HG02885 (cell line): ENCODE measurements at regions not wholly inside any gene's neighbourhood (a gene's known extent, or its start where the extent isn't known, plus 50 kb on each side); places are given as distances from the start of the nearest gene placed in this dataset.
"Not testable (repeated sequence)": the region's sequence is repeated elsewhere in the genome, so short reads cannot be mapped to it uniquely, and the experiment has no call there.

Experiments
- ATAC-seq: cut with Tn5 transposase; IDR thresholded peaks from one replicate; pipeline ENCODE4 v1.9.1; 2021; ENCODE audit warnings: mild to moderate bottlenecking; ENCODE audit not compliant: unreplicated experiment, poor library complexity

DNA sequence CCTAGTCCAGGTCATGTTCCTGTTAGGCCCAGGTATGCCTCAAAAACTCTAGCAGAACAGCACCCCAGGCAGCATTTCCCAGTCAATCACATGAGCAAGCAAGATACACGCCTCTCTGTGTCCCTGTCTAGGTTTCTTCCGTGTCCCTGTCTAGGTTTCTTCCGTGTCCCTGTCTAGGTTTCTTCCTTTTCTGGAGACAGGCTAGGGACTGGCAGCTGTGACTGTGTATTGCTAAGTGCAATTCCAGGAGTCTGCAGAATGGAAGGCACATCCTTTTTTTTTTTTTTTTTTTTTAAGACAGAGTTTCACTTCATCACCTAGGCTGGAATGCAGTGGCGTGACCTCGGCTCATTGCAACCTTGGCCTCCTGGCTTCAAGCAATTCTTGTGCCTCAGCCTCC is 77.6 kb downstream of the SETD4 start:
- no peak for ATAC-seq

GRCh38 chr21:35981514-35982070 is 78.7 kb downstream of the SETD4 start:
- ATAC-seq, result no peak

DNA sequence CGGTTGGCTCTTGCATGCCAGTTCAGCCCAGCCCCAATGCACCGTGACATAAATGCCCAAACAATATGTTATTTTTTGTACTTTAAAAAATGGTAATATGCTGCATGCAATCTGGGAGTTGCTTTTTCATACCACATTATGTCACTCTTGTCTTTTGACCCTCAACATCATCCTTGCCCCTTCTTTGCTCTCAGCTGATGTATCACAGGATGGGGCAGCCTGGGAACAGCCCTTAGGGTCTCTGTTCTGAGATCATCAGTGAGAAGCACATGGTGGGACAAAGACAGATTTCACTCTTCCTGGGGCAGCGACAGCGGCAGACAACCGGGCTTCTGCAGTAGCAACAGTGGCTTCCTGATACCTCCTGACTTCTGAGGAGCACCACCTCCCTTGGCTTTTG is 79.5 kb downstream of the SETD4 start:
- ATAC-seq, result no peak

DNA sequence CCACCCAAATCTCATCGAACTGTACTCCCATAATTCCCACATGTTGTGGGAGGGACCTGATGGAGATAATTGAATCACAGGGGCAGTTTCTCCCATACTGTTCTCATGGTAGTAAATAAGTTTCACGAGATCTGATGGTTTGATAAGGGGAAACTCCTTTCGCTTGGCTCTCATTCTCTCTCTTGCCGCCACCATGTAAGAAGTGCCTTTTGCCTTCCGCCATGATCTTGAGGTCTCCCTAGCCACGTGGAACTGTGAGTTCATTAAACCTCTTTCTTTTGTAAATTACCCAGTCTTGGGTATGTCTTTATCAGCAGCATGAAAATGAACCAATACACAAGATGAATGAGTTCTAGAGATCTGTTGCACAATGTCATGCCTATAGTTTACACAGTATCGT is 82.5 kb downstream of the SETD4 start:
- not testable (repeated sequence) for ATAC-seq

GRCh38 chr21:35976929-35977328 is 83.4 kb downstream of the SETD4 start:
- ATAC-seq, result no peak

DNA sequence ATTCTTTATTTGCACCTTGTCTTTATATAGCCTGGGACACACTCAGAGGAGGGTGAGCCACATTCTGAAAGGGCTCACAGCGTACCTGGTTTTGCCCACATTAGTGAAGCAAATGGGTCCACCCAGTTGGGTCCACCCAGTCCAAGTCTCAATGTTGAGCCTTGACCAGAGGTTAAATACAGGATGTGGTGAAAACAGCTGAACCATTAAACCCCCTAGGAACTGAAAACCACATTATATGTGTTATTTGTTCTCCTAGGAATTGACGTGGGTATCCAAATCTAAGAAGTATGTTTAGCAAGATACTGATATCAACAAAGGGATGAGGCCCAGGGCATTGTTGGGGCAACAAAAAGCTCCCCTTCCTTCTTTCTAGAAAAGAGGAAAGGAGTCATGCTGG is 83.8 kb downstream of the SETD4 start:
- no peak for ATAC-seq

DNA sequence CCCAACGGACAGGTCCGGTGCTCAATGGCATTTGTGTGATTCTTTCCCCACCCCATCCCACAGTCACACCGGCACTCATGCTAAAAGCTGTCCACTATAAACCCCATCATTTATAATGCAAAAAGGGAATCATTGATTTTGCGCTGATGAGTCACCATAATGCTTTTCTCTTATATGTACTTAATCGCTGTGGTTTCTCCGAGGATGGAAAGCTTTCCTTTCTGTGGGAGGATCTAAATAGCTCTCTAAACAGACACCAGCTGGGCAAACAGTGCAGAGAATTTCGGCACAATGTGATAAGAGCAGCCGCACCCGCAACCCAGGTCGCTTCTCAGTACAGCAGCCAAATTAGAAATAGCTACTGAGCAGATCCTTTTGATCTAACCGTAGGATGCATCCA is 85.6 kb downstream of the SETD4 start:
- no peak for ATAC-seq

DNA sequence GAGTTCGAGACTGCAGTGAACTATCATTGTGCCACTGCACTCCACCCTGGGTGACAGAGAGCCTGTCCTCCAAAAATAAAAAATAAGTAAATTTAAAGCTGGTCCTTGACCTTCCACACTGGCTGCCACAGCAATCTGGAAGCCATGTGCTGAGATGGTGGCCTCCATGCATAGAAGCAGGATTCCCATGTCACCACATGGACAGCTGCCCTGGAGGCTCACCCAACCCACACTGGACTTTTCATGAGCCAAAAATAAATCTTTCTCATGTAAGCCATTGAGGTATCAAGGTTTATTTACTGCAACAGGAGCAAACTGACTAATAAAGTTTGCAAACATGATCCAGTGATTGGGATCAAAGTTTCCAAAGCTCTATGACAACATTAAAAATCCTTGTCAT is 88.5 kb downstream of the SETD4 start:
- ATAC-seq, result no peak

DNA sequence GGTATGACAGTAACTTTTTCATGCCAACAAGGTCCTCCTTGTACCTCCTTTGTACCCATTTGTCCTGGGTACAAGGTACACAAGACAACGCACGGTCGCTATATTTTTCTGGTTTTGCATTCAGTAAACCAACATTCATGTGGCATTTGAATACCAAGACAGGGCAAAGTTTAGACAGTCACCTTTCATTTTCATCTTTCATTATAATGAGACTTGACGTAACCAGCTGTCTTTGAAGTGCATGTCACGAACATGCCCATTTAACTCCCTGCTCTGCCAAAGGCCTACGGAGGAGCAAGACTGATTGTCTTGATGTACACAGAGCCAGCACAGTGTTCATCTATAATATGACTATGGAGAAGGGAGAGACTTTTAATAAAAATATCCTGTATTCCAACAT is 91.0 kb downstream of the SETD4 start:
- ATAC-seq, result no peak

DNA sequence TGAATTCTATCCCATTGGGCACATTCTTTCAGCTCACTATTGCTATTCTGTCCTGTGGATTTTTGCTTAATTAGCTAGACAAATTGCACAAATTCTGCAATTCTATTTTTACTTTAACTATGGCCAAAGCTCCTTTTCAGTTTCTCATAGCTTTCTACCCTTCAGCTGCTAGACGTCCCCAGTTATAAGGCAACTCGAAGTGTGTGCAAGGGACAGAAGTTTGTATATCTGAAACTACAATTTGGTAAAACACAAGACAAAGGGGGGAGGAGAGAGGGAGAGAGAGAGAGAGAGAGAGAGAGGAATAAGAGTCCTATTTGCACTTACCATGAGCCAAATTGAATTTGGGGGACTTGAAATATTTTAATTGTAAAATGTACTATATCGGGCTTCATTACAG is 91.8 kb downstream of the SETD4 start:
- ATAC-seq, result no peak

DNA sequence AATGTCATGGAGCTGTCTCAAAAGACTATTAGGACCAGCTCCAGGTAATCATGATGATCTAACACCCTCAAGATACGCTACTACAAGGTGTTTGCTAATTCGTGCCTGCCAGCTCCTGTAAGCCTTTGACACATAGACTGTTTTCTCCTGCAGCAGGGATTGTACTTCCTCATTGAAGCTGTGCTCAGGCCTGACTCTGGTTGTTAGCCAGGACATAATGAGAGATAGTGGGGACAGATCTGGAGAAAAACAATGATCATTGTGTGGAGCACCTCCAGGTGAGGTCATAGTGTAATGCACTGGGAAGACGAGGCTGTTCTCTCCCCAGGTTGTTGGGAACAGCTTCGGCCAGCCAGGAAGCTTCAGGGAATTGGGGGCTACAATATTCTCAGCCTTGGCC is 94.6 kb downstream of the SETD4 start:
- ATAC-seq, result no peak

DNA sequence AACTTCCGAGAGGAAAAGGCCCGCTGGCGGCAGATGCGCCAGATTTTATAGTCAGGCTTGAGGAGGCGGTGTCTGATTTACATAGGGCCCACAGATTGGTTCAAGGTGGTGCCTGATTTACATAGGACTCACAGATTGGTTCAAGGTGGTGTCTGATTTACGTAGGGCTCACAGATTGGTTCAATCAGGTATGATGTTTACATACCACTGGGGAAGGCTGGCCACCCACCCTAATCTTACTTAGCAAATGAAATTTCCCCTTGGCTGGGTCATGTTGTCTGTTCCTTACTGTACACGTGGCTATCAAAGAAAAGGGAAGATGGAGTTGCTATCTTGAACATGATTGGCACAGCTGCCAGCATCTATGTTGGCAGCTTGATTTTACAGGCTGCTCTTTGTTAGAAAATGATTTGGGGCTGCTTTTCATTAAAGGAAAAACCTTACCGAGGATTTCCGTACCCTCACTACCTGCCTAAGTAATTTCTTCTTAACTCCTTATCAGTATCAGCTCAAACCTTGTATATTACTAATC is 96.3 kb downstream of the SETD4 start:
- ATAC-seq, result no peak

DNA sequence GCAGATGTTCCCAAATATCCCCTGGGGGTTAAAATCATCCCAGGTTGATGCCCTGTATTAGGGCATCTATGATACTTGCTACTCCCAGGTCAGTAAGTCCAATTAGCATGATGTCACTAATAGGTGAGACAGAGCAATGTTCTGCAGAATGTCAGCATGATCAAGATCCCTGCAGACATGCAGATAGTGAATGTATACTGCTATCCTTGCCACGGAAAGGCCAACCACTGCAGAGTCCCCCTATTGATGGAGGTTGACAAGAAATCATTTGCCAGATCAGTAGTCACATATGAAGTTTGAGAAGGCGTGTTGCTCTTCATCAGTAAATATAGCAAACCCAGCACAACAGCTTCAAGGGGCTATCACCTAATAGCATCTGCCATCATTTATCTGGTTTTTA is 97.4 kb downstream of the SETD4 start:
- no peak for ATAC-seq

- no peak for ATAC-seq
Measured at GRCh38 chr21:35954066-35954465, 106.3 kb downstream of the SETD4 start.

- ATAC-seq, result no peak
Measured at GRCh38 chr21:35953597-35953996, 106.7 kb downstream of the SETD4 start.

GRCh38 chr21:35952651-35953340 is 107.5 kb downstream of the SETD4 start:
- no peak for ATAC-seq

DNA sequence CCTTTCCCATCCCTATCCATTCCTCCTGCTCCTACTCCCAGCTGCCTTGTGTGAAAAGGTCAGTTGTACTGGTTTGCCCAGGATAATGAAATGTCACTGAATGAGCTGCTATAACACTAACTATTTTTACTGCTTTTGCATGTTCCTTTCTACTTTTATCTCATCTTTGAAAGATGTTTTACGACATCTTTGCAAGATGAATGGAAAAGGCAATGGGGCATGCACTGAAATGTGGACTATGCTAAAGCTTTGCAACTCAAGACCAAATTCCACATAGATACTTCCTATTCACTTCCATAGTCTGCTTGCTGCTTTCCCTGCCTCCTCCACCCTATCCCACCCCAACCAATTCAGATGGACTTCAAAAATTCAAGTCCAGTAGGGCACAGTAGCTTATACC is 111.3 kb downstream of the SETD4 start:
- no peak for ATAC-seq

- ATAC-seq, result no peak
Measured at GRCh38 chr21:35945089-35945671, 115.1 kb downstream of the SETD4 start.

DNA sequence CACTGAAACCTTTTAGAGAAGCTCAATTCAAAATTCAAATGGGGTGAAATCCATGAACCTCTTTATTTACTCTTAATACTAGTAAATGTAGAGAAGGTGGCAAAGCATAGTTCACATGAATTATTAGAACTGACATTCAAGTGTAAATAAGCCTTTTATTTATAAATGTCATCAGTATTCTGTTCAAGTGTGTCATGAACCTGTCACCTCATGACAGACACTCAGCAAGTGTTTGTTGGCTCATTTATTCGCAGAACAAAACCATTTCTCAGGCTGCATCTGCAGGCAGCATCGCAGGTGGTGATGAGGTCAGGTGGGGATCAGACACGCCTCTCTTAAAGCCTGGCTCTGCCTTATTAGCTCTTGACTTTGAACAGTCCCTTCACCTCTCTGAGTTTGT is 116.6 kb downstream of the SETD4 start:
- no peak for ATAC-seq

GRCh38 chr21:35942211-35943144 is 117.8 kb downstream of the SETD4 start:
- ATAC-seq, result no peak
